ENCODE measurements at regions not wholly inside any gene's neighbourhood (a gene's known extent, or its start where the extent isn't known, plus 50 kb on each side); places are given as distances from the start of the nearest gene placed in this dataset.

GRCh38 chr6:25222006-25222678, 57.0 kb upstream of the CARMIL1 start:
- DNase-seq (ENCODE audit: low read depth): no peak

GRCh38 chr6:25223490-25223991, 55.6 kb upstream of the CARMIL1 start:
- DNase-seq (ENCODE audit: low read depth): peak; percentile 83

- DNase-seq (ENCODE audit: low read depth): no peak
Observed at GRCh38 chr6:25224242-25224641, 54.9 kb upstream of the CARMIL1 start.

GRCh38 chr6:25227854-25228253, 51.3 kb upstream of the CARMIL1 start:
- no peak for DNase-seq (ENCODE audit: low read depth)

Data from M059J (cell line).